ENCODE measurements at regions not wholly inside any gene's neighbourhood (a gene's known extent, or its start where the extent isn't known, plus 50 kb on each side); places are given as distances from the start of the nearest gene placed in this dataset.

GRCh38 chr2:129443865-129444739, 535.4 kb upstream of the RAB6C start:
- H3K36me3 ChIP-seq (ENCODE audit: control insufficient read depth, insufficient read depth, low read length): no peaks in the 10 kb centered on the region
- no peak overlapping the region for H3K27ac ChIP-seq (ENCODE audit: insufficient read depth, low read length, poor library complexity, severe bottlenecking)
- no peaks in the 10 kb centered on the region for H3K9me3 ChIP-seq (ENCODE audit: control insufficient read depth, low read length)
- H3K27me3 ChIP-seq (replicated peaks; ENCODE audit: control insufficient read depth, insufficient read depth, low read length, poor library complexity, severe bottlenecking): no peaks in the 10 kb centered on the region
- no peak for DNase-seq
- no peak overlapping the region for H3K4me3 ChIP-seq (ENCODE audit: insufficient read depth, low read depth, low read length, poor library complexity, severe bottlenecking)
- H3K4me1 ChIP-seq (ENCODE audit: control insufficient read depth, insufficient read depth, low read length, poor library complexity, severe bottlenecking): no peaks in the 10 kb centered on the region

- H3K27ac ChIP-seq (ENCODE audit: insufficient read depth, low read length, poor library complexity, severe bottlenecking): no peak overlapping the region
- H3K9me3 ChIP-seq (ENCODE audit: control insufficient read depth, low read length): no peaks in the 10 kb centered on the region
- no peaks in the 10 kb centered on the region for H3K4me1 ChIP-seq (ENCODE audit: control insufficient read depth, insufficient read depth, low read length, poor library complexity, severe bottlenecking)
- H3K4me3 ChIP-seq (ENCODE audit: insufficient read depth, low read depth, low read length, poor library complexity, severe bottlenecking): no peak overlapping the region
- no peak for DNase-seq
- no peaks in the 10 kb centered on the region for H3K36me3 ChIP-seq (ENCODE audit: control insufficient read depth, insufficient read depth, low read length)
- no peaks in the 10 kb centered on the region for H3K27me3 ChIP-seq (replicated peaks; ENCODE audit: control insufficient read depth, insufficient read depth, low read length, poor library complexity, severe bottlenecking)
Observed at GRCh38 chr2:129444751-129445150, 534.7 kb upstream of the RAB6C start.

- H3K4me3 ChIP-seq (ENCODE audit: insufficient read depth, low read depth, low read length, poor library complexity, severe bottlenecking): no peak overlapping the region
Observed at GRCh38 chr2:129456691-129457090, 522.8 kb upstream of the RAB6C start.

GRCh38 chr2:129457277-129457818, 522.1 kb upstream of the RAB6C start:
- Histone ChIP-seq H3K4me1 (ENCODE audit: control insufficient read depth, insufficient read depth, low read length, poor library complexity, severe bottlenecking) (no peaks in the 10 kb centered on the region), H3K36me3 (ENCODE audit: control insufficient read depth, insufficient read depth, low read length) (no peaks in the 10 kb centered on the region), H3K27me3 (replicated peaks; ENCODE audit: control insufficient read depth, insufficient read depth, low read length, poor library complexity, severe bottlenecking) (no peaks in the 10 kb centered on the region), H3K9me3 (ENCODE audit: control insufficient read depth, low read length) (no peaks in the 10 kb centered on the region), H3K4me3 (ENCODE audit: insufficient read depth, low read depth, low read length, poor library complexity, severe bottlenecking) (no peak overlapping the region), H3K27ac (ENCODE audit: insufficient read depth, low read length, poor library complexity, severe bottlenecking) (no peak overlapping the region)
- no peak for DNase-seq

More at GRCh38 chr2:129456691-129457090, 522.8 kb upstream of the RAB6C start:
- DNase-seq: no peak
- Histone ChIP-seq H3K4me1 (ENCODE audit: control insufficient read depth, insufficient read depth, low read length, poor library complexity, severe bottlenecking) (no peaks in the 10 kb centered on the region), H3K9me3 (ENCODE audit: control insufficient read depth, low read length) (no peaks in the 10 kb centered on the region), H3K36me3 (ENCODE audit: control insufficient read depth, insufficient read depth, low read length) (no peaks in the 10 kb centered on the region), H3K27me3 (replicated peaks; ENCODE audit: control insufficient read depth, insufficient read depth, low read length, poor library complexity, severe bottlenecking) (no peaks in the 10 kb centered on the region), H3K27ac (ENCODE audit: insufficient read depth, low read length, poor library complexity, severe bottlenecking) (no peak overlapping the region)

GRCh38 chr2:129458006-129458405, 521.5 kb upstream of the RAB6C start:
- DNase-seq: no peak
- Histone ChIP-seq H3K4me1 (ENCODE audit: control insufficient read depth, insufficient read depth, low read length, poor library complexity, severe bottlenecking) (no peaks in the 10 kb centered on the region), H3K4me3 (ENCODE audit: insufficient read depth, low read depth, low read length, poor library complexity, severe bottlenecking) (no peak overlapping the region), H3K27me3 (replicated peaks; ENCODE audit: control insufficient read depth, insufficient read depth, low read length, poor library complexity, severe bottlenecking) (no peaks in the 10 kb centered on the region), H3K27ac (ENCODE audit: insufficient read depth, low read length, poor library complexity, severe bottlenecking) (no peak overlapping the region), H3K36me3 (ENCODE audit: control insufficient read depth, insufficient read depth, low read length) (no peaks in the 10 kb centered on the region), H3K9me3 (ENCODE audit: control insufficient read depth, low read length) (no peaks in the 10 kb centered on the region)

- no peaks in the 10 kb centered on the region for H3K9me3 ChIP-seq (ENCODE audit: control insufficient read depth, low read length)
Observed at GRCh38 chr2:129458436-129458835, 521.0 kb upstream of the RAB6C start.

GRCh38 chr2:129459200-129459876, 520.1 kb upstream of the RAB6C start:
- H3K36me3 ChIP-seq (ENCODE audit: control insufficient read depth, insufficient read depth, low read length): no peaks in the 10 kb centered on the region
- DNase-seq: no peak
- no peaks in the 10 kb centered on the region for H3K27me3 ChIP-seq (replicated peaks; ENCODE audit: control insufficient read depth, insufficient read depth, low read length, poor library complexity, severe bottlenecking)
- no peak overlapping the region for H3K4me3 ChIP-seq (ENCODE audit: insufficient read depth, low read depth, low read length, poor library complexity, severe bottlenecking)
- no peaks in the 10 kb centered on the region for H3K4me1 ChIP-seq (ENCODE audit: control insufficient read depth, insufficient read depth, low read length, poor library complexity, severe bottlenecking)
- no peaks in the 10 kb centered on the region for H3K9me3 ChIP-seq (ENCODE audit: control insufficient read depth, low read length)
- H3K27ac ChIP-seq (ENCODE audit: insufficient read depth, low read length, poor library complexity, severe bottlenecking): no peak overlapping the region

More at GRCh38 chr2:129458436-129458835, 521.0 kb upstream of the RAB6C start:
- Histone ChIP-seq H3K4me1 (ENCODE audit: control insufficient read depth, insufficient read depth, low read length, poor library complexity, severe bottlenecking) (no peaks in the 10 kb centered on the region), H3K27ac (ENCODE audit: insufficient read depth, low read length, poor library complexity, severe bottlenecking) (no peak overlapping the region), H3K4me3 (ENCODE audit: insufficient read depth, low read depth, low read length, poor library complexity, severe bottlenecking) (no peak overlapping the region), H3K36me3 (ENCODE audit: control insufficient read depth, insufficient read depth, low read length) (no peaks in the 10 kb centered on the region), H3K27me3 (replicated peaks; ENCODE audit: control insufficient read depth, insufficient read depth, low read length, poor library complexity, severe bottlenecking) (no peaks in the 10 kb centered on the region)
- DNase-seq: no peak

GRCh38 chr2:129459881-129460280, 519.6 kb upstream of the RAB6C start:
- H3K9me3 ChIP-seq (ENCODE audit: control insufficient read depth, low read length): no peaks in the 10 kb centered on the region
- H3K4me1 ChIP-seq (ENCODE audit: control insufficient read depth, insufficient read depth, low read length, poor library complexity, severe bottlenecking): no peaks in the 10 kb centered on the region
- no peaks in the 10 kb centered on the region for H3K36me3 ChIP-seq (ENCODE audit: control insufficient read depth, insufficient read depth, low read length)
- no peak overlapping the region for H3K27ac ChIP-seq (ENCODE audit: insufficient read depth, low read length, poor library complexity, severe bottlenecking)
- H3K27me3 ChIP-seq (replicated peaks; ENCODE audit: control insufficient read depth, insufficient read depth, low read length, poor library complexity, severe bottlenecking): no peaks in the 10 kb centered on the region
- no peak for DNase-seq
- H3K4me3 ChIP-seq (ENCODE audit: insufficient read depth, low read depth, low read length, poor library complexity, severe bottlenecking): no peak overlapping the region

GRCh38 chr2:129460299-129461198, 518.9 kb upstream of the RAB6C start:
- Histone ChIP-seq H3K4me3 (ENCODE audit: insufficient read depth, low read depth, low read length, poor library complexity, severe bottlenecking) (no peak overlapping the region), H3K4me1 (ENCODE audit: control insufficient read depth, insufficient read depth, low read length, poor library complexity, severe bottlenecking) (no peaks in the 10 kb centered on the region), H3K9me3 (ENCODE audit: control insufficient read depth, low read length) (no peaks in the 10 kb centered on the region), H3K36me3 (ENCODE audit: control insufficient read depth, insufficient read depth, low read length) (no peaks in the 10 kb centered on the region), H3K27me3 (replicated peaks; ENCODE audit: control insufficient read depth, insufficient read depth, low read length, poor library complexity, severe bottlenecking) (no peaks in the 10 kb centered on the region), H3K27ac (ENCODE audit: insufficient read depth, low read length, poor library complexity, severe bottlenecking) (no peak overlapping the region)
- DNase-seq: no peak
